DND-41 (cell line): ENCODE measurements at regions not wholly inside any gene's neighbourhood (a gene's known extent, or its start where the extent isn't known, plus 50 kb on each side); places are given as distances from the start of the nearest gene placed in this dataset.

ENCODE experiments used
- ATAC-seq: fragments of 200-7000 bp; cut with Tn5 transposase; 3 replicates; pipeline ENCODE4 v1.9.1; 2021; ENCODE audit warnings: low read depth; ENCODE audit not compliant: insufficient read depth
- DNase-seq: peaks from one replicate; pipeline ENCODE4 v3.0.0-alpha.2; 2020
- H2AFZ ChIP-seq: 2 replicates; pipeline ENCODE4 v1.6.0; 2012; ENCODE audit warnings: low read depth, low read length
- H3K27ac ChIP-seq: 2 replicates; pipeline ENCODE4 v1.5.1; 2012; ENCODE audit warnings: low read length, inconsistent platforms
- H3K27me3 ChIP-seq: fragments of 200-600 bp; sonication (generic); 2 replicates; pipeline ENCODE4 v1.6.0; 2012; ENCODE audit warnings: low read length, mild to moderate bottlenecking, inconsistent platforms; ENCODE audit not compliant: insufficient read depth, poor library complexity
- H3K36me3 ChIP-seq: 2 replicates; pipeline ENCODE4 v1.5.1; 2012; ENCODE audit warnings: low read length, inconsistent platforms; ENCODE audit not compliant: insufficient read depth
- H3K4me1 ChIP-seq: 2 replicates; pipeline ENCODE4 v1.5.1; 2012; ENCODE audit warnings: mild to moderate bottlenecking, low read length; ENCODE audit not compliant: insufficient read depth
- H3K4me2 ChIP-seq: 2 replicates; pipeline ENCODE4 v1.6.0; 2012; ENCODE audit warnings: mild to moderate bottlenecking, moderate library complexity, low read length, inconsistent platforms; ENCODE audit not compliant: insufficient read depth
- H3K4me3 ChIP-seq, 2 experiments: fragments of 200-600 bp in 1 of 2; shearing (Covaris generic) in 1 of 2; 2 replicates each; pipeline ENCODE4 v1.5.1; 2012 to 2016; ENCODE audit warnings: inconsistent platforms in 2 of 2, low read length in 2 of 2, mild to moderate bottlenecking in 2 of 2, low read depth in 1 of 2, moderate library complexity in 1 of 2
- H3K79me2 ChIP-seq: 2 replicates; pipeline ENCODE4 v1.6.0; 2012; ENCODE audit warnings: low read length, inconsistent platforms; ENCODE audit not compliant: insufficient read depth
- H3K9ac ChIP-seq: 2 replicates; pipeline ENCODE4 v1.6.0; 2012; ENCODE audit warnings: low read depth, mild to moderate bottlenecking, inconsistent platforms, low read length, moderate library complexity
- H3K9me3 ChIP-seq: 2 replicates; pipeline ENCODE4 v1.5.1; 2012; ENCODE audit warnings: low read length, moderate library complexity, mild to moderate bottlenecking, inconsistent platforms; ENCODE audit not compliant: insufficient read depth, severe bottlenecking
- H4K20me1 ChIP-seq: 2 replicates; pipeline ENCODE4 v1.6.0; 2012; ENCODE audit warnings: low read length; ENCODE audit not compliant: insufficient read depth
- EZH2 ChIP-seq: IDR thresholded peaks from 3 replicates; pipeline ENCODE4 v1.6.1; 2012; ENCODE audit warnings: borderline replicate concordance, low read depth, mild to moderate bottlenecking, moderate library complexity, low read length, inconsistent platforms; ENCODE audit not compliant: severe bottlenecking
- TF ChIP-seq, protein P1 (sequence below): IDR thresholded peaks from 2 replicates; pipeline ENCODE4 v1.5.1; 2012; ENCODE audit warnings: borderline replicate concordance, low read length, moderate library complexity, mild to moderate bottlenecking; ENCODE audit not compliant: poor library complexity, severe bottlenecking; ENCODE audit errors: extremely low read depth

DNA sequence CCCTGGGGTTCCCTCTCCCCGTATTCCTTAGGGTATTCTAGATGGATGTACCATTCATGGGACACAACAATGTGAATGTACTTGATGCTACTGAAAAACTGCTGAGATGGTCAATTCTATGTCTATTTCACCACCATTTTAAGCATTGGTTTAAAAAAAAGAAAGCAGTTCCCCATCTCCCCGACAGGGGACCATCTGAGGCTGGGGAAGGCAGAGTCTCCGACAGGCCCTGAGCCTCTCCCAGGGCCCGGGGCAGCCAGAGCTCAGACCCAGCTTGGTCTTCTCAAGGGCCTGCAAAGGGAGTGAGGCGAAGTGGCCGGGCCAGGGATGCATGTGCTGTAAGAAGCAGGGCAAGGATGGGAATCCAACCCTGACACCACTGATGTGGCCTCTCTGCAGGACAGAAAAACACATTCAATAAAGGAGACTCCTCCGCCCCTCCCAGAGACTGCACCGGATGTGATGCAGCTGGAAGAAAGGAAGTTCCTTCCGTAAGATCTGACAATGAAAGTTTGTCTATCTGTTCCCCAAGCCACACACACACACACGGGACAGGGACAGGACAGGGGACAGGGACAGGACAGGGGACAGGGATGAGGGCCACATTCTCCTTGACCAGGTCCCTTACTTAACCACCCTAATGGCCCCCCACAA is 234.1 kb downstream of the BCL11B start:
- Histone ChIP-seq H3K36me3 (no peaks in the 10 kb centered on the region), H4K20me1 (no peaks in the 10 kb centered on the region), H3K4me2 (no peak overlapping the region), H3K9me3 (no peaks in the 10 kb centered on the region), H3K9ac (no peak overlapping the region), H3K27ac (no peak overlapping the region), H2AFZ (no peak overlapping the region), H3K79me2 (no peaks in the 10 kb centered on the region), H3K4me3 (no peak overlapping the region), H3K27me3 (no peaks in the 10 kb centered on the region), H3K4me1 (no peaks in the 10 kb centered on the region)
- TF ChIP-seq EZH2: no peak
- TF ChIP-seq, protein P1, sequence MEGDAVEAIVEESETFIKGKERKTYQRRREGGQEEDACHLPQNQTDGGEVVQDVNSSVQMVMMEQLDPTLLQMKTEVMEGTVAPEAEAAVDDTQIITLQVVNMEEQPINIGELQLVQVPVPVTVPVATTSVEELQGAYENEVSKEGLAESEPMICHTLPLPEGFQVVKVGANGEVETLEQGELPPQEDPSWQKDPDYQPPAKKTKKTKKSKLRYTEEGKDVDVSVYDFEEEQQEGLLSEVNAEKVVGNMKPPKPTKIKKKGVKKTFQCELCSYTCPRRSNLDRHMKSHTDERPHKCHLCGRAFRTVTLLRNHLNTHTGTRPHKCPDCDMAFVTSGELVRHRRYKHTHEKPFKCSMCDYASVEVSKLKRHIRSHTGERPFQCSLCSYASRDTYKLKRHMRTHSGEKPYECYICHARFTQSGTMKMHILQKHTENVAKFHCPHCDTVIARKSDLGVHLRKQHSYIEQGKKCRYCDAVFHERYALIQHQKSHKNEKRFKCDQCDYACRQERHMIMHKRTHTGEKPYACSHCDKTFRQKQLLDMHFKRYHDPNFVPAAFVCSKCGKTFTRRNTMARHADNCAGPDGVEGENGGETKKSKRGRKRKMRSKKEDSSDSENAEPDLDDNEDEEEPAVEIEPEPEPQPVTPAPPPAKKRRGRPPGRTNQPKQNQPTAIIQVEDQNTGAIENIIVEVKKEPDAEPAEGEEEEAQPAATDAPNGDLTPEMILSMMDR: no peak
- no peak for ATAC-seq
- DNase-seq: no peak

GRCh38 chr14:99038431-99038820 is 233.6 kb downstream of the BCL11B start:
- H2AFZ ChIP-seq: no peak overlapping the region
- H3K4me1 ChIP-seq: no peaks in the 10 kb centered on the region
- no peak overlapping the region for H3K4me2 ChIP-seq
- no peaks in the 10 kb centered on the region for H3K36me3 ChIP-seq
- H3K79me2 ChIP-seq: no peaks in the 10 kb centered on the region
- no peak for TF ChIP-seq EZH2
- TF ChIP-seq, protein P1: no peak
- DNase-seq: no peak
- no peak for ATAC-seq
- H3K4me3 ChIP-seq: no peak overlapping the region
- H3K9me3 ChIP-seq: no peaks in the 10 kb centered on the region
- no peak overlapping the region for H3K9ac ChIP-seq
- no peak overlapping the region for H3K27ac ChIP-seq
- no peaks in the 10 kb centered on the region for H4K20me1 ChIP-seq
- no peaks in the 10 kb centered on the region for H3K27me3 ChIP-seq

DNA sequence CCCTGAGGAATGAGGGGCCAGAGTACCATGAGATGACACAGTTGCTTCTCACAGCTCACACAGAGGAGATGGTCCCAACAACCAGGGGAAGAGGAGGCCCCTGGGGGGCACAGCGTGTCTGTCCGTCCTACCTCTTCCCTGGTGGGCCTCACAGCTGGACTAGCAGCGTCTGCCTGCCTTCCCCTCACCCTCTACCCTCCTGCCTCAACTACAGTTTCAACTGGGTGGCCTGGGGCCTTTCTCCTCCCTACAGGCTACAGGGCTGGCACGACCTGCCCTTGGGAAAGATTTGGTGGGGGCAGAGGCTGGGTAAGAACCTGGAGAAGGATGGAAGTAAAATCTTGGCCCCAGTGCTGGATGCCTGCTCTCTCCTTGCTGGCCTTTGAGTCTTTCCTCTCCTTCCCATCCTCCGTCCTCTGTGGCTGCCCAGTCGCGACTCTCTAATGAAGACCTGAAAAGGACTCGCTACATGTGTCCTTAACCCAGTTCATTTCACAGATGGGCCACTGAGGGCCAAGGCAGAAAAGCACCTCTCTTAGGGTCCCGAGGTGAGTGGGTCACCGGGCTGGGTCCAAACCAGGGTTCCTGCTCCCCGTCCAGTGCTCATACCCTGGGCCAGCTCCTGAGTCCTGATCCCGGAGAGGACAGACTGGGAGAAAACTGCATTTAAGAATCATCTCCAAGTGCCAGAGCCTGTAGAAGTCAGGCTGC is 232.5 kb downstream of the BCL11B start:
- no peak for DNase-seq
- no peaks in the 10 kb centered on the region for H3K36me3 ChIP-seq
- H3K79me2 ChIP-seq: no peaks in the 10 kb centered on the region
- no peak overlapping the region for H3K27ac ChIP-seq
- no peaks in the 10 kb centered on the region for H4K20me1 ChIP-seq
- no peak overlapping the region for H2AFZ ChIP-seq
- no peak overlapping the region for H3K4me2 ChIP-seq
- ATAC-seq: no peak
- H3K4me3 ChIP-seq: no peak overlapping the region
- H3K9me3 ChIP-seq: no peaks in the 10 kb centered on the region
- no peaks in the 10 kb centered on the region for H3K27me3 ChIP-seq
- no peak for TF ChIP-seq EZH2
- TF ChIP-seq, protein P1: no peak
- H3K4me1 ChIP-seq: no peaks in the 10 kb centered on the region
- no peak overlapping the region for H3K9ac ChIP-seq
